ENCODE measurements at regions not wholly inside any gene's neighbourhood (a gene's known extent, or its start where the extent isn't known, plus 50 kb on each side); places are given as distances from the start of the nearest gene placed in this dataset.

DNA sequence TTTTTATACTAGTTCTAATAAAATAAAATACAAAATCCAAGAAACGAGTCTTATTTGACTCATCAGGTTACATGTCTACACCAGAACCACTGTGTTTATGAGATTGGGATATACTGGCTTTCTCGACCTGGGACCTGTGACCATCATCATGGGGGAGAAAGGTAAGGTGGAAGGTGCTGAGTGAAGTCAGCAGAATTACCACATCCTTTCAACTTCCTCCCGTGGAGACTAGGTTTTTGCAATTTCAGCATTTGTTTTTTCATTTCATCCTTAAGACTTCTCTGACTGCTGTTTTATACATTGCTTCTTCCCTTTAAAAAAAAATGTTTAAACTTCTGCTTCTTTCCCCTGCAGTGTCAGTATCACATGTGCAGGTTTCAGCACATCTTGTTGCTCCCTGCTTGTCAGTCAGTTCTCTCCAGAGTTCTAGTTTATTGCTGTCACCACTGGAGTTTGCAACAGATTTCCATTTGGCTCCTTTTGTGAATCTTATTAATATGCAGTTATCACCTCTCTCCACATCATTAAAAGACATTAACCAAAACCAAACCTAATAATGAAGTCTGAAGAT lies 60.4 kb upstream of the HAO2 start:
- no peak for DNase-seq (ENCODE audit: low read depth)

DNA sequence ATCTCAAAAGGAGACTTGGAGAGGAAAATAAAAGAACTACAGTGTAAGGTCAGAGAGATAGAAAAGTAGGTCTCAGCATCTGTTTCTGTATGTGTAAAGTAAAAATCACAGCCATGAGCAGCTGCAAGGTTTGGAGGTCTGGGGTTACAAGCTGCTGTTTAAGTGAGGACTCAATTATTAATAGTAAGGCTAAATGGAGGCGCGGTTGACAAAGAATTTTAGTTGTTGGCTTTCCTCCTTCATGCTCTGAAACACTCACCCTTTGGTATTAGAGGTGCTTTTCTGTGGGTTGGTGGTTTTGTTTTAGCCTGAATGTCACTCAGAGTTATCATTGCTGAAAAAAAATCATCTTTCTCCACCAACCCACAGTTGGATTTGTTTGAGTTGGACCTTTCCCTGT lies 59.8 kb upstream of the HAO2 start:
- no peak for DNase-seq (ENCODE audit: low read depth)

DNA sequence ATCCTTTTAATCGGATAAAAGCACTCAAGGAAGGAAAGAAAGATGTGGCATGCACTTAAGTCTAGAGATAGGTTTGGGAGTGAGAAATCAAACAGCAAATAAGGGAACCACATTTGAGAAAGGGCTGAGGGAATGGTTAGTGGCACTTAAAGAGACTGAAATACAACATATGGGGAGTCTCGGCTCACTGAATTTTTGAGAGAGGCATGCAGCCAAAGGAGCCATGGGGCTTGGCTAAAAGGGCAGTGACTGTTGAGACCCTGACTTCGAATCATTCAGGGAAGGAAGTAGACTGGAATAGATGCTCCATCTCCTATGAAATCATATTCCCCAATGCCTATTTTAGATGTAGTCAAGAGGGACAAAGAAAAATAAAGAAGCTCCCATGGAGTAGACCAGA lies 58.3 kb upstream of the HAO2 start:
- no peak for DNase-seq (ENCODE audit: low read depth)

DNA sequence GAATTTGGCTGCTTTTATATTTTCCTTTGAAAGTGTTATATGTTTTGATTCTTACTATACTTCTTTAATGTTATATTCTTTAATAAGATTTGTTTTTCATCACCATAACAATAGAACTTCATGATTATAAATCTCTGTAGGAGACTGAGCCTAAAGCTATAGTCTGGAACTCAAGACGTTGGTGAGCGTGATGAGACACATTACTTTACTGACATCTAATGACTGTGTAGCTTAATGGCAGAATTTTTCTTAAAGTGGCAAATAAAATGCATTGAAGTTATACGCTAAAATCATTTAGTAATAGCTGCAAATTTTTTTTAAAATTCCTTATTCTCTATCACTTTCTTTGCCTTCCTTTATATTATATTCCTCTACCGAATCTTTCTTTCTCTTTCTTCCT lies 56.1 kb upstream of the HAO2 start:
- DNase-seq (ENCODE audit: low read depth), result no peak

DNA sequence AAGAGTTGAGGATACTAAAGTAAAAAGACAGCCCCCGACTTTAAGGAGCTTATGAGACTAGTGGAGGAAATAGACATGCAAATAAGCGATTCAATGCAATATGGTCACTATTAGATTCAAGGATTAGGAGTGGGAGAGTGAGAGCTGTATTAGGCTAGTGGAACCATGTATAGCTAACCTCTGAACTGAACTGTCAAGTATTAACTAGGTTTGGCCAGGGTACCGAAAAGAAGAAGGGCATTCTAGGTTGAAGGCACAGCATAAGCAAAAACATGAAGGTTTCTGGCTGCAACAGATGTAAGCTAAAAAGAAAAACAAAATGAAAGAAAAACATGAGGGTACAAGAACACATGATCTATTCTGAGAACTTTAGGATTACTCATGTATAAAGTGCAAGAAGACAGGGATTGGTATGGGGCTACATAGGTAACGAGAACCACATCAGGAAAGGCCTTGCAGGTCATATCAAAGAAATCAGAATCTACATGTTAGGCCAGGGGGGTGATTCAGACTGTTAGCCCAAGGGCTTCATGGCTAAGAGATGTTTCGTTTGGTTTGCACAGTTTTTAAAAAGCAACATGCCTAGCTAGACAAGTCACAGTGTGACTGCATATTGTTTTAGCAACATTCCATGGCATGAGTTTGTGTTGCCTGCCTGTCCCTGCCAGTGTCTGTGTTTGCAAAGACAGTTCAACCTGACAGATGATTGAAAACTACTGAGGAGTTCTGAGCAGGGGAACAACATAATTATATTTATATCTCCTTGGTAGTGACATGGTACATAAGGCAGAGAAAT lies 54.4 kb upstream of the HAO2 start:
- DNase-seq (ENCODE audit: low read depth), result no peak

DNA sequence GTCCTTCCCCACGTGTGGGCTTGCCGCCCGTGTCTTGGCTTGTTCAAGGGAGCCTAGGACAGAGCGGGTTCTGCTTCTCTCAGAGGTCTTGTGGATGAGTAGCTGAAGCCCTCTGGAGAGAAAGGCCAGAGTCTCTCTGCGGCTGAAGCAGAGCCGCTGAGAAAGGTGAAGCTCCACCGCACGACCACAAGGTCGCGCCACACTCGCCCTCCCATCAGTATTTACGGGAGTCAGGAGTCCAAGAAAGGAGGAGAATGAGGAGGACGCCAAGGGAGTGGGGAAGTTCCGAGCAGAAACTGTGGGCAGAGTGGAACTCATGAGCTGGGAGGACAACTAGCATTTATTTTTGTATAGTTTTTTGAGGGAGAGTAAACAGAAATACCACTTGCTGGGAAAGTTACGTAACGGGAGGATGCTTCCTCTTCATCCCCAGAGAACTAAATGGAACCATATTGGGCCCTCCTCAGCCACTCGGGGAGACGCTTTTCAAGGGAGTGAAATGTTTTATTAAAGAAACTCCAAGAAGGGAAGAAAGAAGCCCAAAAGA lies 51.6 kb upstream of the HAO2 start:
- DNase-seq (ENCODE audit: low read depth), result no peak

DNA sequence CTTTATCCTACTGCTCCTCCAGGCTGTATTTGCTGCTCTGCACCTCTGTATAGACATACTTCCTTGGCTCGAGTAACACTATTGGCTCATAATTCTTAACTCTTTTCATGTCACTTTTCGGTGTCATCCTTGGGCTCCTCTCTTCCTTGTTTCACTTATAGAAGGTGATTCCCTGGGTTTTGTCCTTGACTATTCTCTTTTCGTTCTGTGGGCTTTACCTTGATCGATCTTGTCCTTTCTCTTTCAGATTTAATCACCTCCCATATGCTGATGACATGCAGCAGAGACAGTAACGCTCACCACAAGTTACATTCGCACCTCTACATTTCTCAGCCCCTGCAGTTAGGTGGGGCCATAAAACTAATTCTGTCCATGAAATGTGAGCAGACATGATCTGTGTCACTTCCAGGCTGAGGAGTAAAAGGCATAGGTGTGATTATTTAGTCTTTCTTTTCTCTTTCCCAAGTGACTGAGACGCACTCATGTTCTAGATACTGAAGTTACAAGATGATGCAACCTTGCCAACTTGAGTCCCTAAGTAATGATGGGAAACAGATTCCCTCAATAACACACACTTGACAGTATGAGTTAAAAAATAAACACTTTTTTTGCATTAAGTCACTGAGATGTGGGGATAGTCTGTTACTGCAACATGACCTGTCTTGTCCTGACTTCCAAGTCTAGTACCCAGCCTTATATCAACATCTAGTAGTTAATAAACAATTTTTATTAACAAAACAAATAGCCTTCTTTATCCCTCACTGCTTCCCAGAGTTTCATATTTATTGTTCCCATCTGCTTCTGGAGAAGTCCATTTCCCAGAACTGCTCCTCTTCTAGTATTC lies 49.9 kb upstream of the HAO2 start:
- DNase-seq (ENCODE audit: low read depth), result no peak
